Uterus (tissue), 2 donors: ENCODE measurements at regions not wholly inside any gene's neighbourhood (a gene's known extent, or its start where the extent isn't known, plus 50 kb on each side); places are given as distances from the start of the nearest gene placed in this dataset.

Experiments used
- POLR2A ChIP-seq, 2 donors: fragments of 450-650 bp; IDR thresholded peaks; one replicate each; pipeline ENCODE4 v1.6.1; 2016; ENCODE audit warnings: antibody characterized with exemption in 2 of 2, mild to moderate bottlenecking in 1 of 2, moderate library complexity in 1 of 2
- TF ChIP-seq, protein P1 (sequence below), 4 experiments: fragments of 200-600 bp in 2 of 4; fragments of 450-650 bp in 2 of 4; sonication (generic) in 2 of 4; IDR thresholded peaks; one replicate each; pipeline ENCODE4 v1.5.1; 2016 to 2019; ENCODE audit warnings: antibody characterized with exemption in 4 of 4, mild to moderate bottlenecking in 2 of 4, moderate library complexity in 1 of 4

DNA sequence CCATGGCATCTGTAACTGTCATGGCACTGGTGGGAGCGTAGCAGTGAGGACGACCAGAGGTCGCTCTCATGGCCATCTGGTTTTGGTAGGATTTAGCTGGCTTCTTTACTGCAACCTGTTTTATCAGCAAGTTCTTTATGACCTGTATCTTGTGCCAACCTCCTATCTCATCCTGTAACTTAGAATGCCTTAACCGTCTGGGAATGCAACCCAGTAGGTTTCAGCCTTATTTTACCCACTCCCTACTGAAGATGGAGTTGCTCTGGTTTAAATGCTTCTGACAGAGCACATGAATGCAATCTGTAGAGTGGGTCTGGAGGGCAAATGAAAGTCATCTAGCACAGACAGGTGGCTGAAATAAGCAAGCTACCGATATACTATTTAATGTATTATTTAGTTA, 55.3 kb upstream of the OPN4 start:
- TF ChIP-seq, protein P1, sequence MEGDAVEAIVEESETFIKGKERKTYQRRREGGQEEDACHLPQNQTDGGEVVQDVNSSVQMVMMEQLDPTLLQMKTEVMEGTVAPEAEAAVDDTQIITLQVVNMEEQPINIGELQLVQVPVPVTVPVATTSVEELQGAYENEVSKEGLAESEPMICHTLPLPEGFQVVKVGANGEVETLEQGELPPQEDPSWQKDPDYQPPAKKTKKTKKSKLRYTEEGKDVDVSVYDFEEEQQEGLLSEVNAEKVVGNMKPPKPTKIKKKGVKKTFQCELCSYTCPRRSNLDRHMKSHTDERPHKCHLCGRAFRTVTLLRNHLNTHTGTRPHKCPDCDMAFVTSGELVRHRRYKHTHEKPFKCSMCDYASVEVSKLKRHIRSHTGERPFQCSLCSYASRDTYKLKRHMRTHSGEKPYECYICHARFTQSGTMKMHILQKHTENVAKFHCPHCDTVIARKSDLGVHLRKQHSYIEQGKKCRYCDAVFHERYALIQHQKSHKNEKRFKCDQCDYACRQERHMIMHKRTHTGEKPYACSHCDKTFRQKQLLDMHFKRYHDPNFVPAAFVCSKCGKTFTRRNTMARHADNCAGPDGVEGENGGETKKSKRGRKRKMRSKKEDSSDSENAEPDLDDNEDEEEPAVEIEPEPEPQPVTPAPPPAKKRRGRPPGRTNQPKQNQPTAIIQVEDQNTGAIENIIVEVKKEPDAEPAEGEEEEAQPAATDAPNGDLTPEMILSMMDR (IDR thresholded peaks at IDR 0.05) = no peak
- no peak for TF ChIP-seq POLR2A (IDR thresholded peaks at IDR 0.05)
